ENCODE measurements at regions not wholly inside any gene's neighbourhood (a gene's known extent, or its start where the extent isn't known, plus 50 kb on each side); places are given as distances from the start of the nearest gene placed in this dataset.

DNA sequence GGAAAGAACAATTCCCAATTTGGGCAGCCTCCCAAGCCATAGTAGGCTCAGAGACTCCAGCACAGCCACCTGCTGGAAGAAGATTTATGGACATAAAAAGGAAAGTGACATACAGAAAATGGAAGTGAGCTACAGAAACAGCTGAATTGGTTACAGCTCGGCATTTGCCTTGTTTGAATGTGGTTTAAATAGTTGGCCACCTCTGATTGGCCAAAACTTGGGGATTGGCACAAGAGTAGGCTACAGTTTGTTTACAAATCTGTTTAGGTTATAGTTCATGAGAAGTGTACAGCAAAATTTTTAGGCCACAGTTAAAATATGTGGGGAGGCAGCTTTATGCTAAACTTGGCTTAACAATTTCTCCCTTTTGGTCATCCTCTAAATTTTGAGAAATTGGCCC lies 150.4 kb downstream of the MAGEC1 start:
- TF ChIP-seq ZFP3 (tag by site-specific recombination; IDR thresholded peaks at IDR 0.05; ENCODE audit: low read depth) (no peak), ZNF654 (tag by site-specific recombination; IDR thresholded peaks at IDR 0.05; ENCODE audit: low read depth) (no peak), ZNF391 (tag by site-specific recombination; IDR thresholded peaks at IDR 0.05; ENCODE audit: borderline replicate concordance, low read depth) (no peak), ZNF10 (tag by site-specific recombination; IDR thresholded peaks at IDR 0.05) (no peak), KLF9 (tag by site-specific recombination; IDR thresholded peaks at IDR 0.05; ENCODE audit: low read depth) (no peak), SETDB1 (IDR thresholded peaks at IDR 0.05; ENCODE audit: insufficient read length, low read length) (no peak)
- TF ChIP-seq, protein P1, sequence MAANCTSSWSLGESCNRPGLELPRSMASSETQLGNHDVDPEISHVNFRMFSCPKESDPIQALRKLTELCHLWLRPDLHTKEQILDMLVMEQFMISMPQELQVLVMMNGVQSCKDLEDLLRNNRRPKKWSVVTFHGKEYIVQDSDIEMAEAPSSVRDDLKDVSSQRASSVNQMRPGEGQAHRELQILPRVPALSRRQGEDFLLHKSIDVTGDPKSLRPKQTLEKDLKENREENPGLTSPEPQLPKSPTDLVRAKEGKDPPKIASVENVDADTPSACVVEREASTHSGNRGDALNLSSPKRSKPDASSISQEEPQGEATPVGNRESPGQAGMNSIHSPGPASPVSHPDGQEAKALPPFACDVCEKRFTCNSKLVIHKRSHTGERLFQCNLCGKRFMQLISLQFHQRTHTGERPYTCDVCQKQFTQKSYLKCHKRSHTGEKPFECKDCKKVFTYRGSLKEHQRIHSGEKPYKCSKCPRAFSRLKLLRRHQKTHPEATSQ (tag by site-specific recombination; IDR thresholded peaks at IDR 0.05) = no peak
- TF ChIP-seq, protein P2, sequence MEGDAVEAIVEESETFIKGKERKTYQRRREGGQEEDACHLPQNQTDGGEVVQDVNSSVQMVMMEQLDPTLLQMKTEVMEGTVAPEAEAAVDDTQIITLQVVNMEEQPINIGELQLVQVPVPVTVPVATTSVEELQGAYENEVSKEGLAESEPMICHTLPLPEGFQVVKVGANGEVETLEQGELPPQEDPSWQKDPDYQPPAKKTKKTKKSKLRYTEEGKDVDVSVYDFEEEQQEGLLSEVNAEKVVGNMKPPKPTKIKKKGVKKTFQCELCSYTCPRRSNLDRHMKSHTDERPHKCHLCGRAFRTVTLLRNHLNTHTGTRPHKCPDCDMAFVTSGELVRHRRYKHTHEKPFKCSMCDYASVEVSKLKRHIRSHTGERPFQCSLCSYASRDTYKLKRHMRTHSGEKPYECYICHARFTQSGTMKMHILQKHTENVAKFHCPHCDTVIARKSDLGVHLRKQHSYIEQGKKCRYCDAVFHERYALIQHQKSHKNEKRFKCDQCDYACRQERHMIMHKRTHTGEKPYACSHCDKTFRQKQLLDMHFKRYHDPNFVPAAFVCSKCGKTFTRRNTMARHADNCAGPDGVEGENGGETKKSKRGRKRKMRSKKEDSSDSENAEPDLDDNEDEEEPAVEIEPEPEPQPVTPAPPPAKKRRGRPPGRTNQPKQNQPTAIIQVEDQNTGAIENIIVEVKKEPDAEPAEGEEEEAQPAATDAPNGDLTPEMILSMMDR (tag by site-specific recombination; IDR thresholded peaks at IDR 0.05) = no peak
- TF ChIP-seq, protein P3, sequence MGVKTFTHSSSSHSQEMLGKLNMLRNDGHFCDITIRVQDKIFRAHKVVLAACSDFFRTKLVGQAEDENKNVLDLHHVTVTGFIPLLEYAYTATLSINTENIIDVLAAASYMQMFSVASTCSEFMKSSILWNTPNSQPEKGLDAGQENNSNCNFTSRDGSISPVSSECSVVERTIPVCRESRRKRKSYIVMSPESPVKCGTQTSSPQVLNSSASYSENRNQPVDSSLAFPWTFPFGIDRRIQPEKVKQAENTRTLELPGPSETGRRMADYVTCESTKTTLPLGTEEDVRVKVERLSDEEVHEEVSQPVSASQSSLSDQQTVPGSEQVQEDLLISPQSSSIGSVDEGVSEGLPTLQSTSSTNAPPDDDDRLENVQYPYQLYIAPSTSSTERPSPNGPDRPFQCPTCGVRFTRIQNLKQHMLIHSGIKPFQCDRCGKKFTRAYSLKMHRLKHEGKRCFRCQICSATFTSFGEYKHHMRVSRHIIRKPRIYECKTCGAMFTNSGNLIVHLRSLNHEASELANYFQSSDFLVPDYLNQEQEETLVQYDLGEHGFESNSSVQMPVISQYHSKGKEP (tag by site-specific recombination; IDR thresholded peaks at IDR 0.05) = no peak
- TF ChIP-seq, protein P4, sequence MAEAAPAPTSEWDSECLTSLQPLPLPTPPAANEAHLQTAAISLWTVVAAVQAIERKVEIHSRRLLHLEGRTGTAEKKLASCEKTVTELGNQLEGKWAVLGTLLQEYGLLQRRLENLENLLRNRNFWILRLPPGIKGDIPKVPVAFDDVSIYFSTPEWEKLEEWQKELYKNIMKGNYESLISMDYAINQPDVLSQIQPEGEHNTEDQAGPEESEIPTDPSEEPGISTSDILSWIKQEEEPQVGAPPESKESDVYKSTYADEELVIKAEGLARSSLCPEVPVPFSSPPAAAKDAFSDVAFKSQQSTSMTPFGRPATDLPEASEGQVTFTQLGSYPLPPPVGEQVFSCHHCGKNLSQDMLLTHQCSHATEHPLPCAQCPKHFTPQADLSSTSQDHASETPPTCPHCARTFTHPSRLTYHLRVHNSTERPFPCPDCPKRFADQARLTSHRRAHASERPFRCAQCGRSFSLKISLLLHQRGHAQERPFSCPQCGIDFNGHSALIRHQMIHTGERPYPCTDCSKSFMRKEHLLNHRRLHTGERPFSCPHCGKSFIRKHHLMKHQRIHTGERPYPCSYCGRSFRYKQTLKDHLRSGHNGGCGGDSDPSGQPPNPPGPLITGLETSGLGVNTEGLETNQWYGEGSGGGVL (tag by site-specific recombination; IDR thresholded peaks at IDR 0.05) = no peak
- TF ChIP-seq, protein P5, sequence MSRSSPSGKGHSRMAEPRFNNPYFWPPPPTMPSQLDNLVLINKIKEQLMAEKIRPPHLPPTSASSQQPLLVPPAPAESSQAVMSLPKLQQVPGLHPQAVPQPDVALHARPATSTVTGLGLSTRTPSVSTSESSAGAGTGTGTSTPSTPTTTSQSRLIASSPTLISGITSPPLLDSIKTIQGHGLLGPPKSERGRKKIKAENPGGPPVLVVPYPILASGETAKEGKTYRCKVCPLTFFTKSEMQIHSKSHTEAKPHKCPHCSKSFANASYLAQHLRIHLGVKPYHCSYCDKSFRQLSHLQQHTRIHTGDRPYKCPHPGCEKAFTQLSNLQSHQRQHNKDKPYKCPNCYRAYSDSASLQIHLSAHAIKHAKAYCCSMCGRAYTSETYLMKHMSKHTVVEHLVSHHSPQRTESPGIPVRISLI (tag by site-specific recombination; IDR thresholded peaks at IDR 0.05) = no peak

Data from HEK293 (cell line).